PC-3 (cell line): ENCODE measurements at regions not wholly inside any gene's neighbourhood (a gene's known extent, or its start where the extent isn't known, plus 50 kb on each side); places are given as distances from the start of the nearest gene placed in this dataset.
A peak's percentile ranks its signal among the peaks of the same experiment; 100 is the strongest.

ENCODE experiments used
- ATAC-seq: fragments of 200-7000 bp; cut with Tn5 transposase; 2 replicates; pipeline ENCODE4 v1.9.1; 2020; ENCODE audit warnings: mild to moderate bottlenecking, moderate library complexity
- BruUV-seq: library from RNA; stranded (reverse); fragments of 400-500 nt; replicated peaks from 2 replicates; lab custom pipeline; 2021; lab: Mats Ljungman, UMichigan
- CTCF ChIA-PET: fragments of 300-600 bp; sonication (Branson Sonifier 250); formaldehyde crosslinking; loops from one replicate; lab custom pipeline; 2022; ENCODE audit warnings: antibody characterized with exemption; lab: Charles Lee
- POLR2A ChIA-PET: fragments of 300-600 bp; sonication (Branson Sonifier 250); formaldehyde crosslinking; loops from one replicate; lab custom pipeline; 2022; ENCODE audit warnings: antibody characterized with exemption; ENCODE audit not compliant: unreplicated experiment; lab: Charles Lee
- DNase-seq: peaks from one replicate; pipeline ENCODE4 v3.0.0-alpha.2; 2015
- H2AFZ ChIP-seq: fragments of 300-600 bp; sonication (generic); 2 replicates; pipeline ENCODE4 v1.6.0; 2016; ENCODE audit warnings: antibody characterized with exemption, low read length
- H3F3A ChIP-seq: fragments of 300-600 bp; sonication (generic); one replicate; pipeline ENCODE4 v1.6.0; 2017; ENCODE audit warnings: antibody characterized with exemption, low read length, control low read depth, mild to moderate bottlenecking; ENCODE audit not compliant: unreplicated experiment
- H3K27ac ChIP-seq: fragments of 300-600 bp; sonication (generic); 2 replicates; pipeline ENCODE4 v1.5.1; 2016; ENCODE audit warnings: mild to moderate bottlenecking, low read length
- H3K27me3 ChIP-seq: fragments of 300-600 bp; sonication (generic); 2 replicates; pipeline ENCODE4 v1.6.1; 2016; ENCODE audit warnings: low read length, mixed read lengths
- H3K36me3 ChIP-seq: fragments of 300-600 bp; sonication (generic); 2 replicates; pipeline ENCODE4 v1.6.1; 2016; ENCODE audit warnings: low read depth, mixed run types, low read length, mixed read lengths
- H3K4me1 ChIP-seq: fragments of 300-600 bp; sonication (generic); 2 replicates; pipeline ENCODE4 v1.5.1; 2016; ENCODE audit warnings: low read length; ENCODE audit not compliant: insufficient read depth
- H3K4me2 ChIP-seq: fragments of 300-600 bp; sonication (generic); 2 replicates; pipeline ENCODE4 v1.6.0; 2016; ENCODE audit warnings: low read length
- H3K4me3 ChIP-seq: fragments of 300-600 bp; sonication (generic); 2 replicates; pipeline ENCODE4 v1.5.1; 2016; ENCODE audit warnings: mild to moderate bottlenecking, low read length, mixed read lengths
- H3K79me2 ChIP-seq: fragments of 300-600 bp; sonication (generic); 2 replicates; pipeline ENCODE4 v1.6.1; 2017; ENCODE audit warnings: low read length, mixed read lengths
- H3K9ac ChIP-seq: fragments of 300-600 bp; sonication (generic); 2 replicates; pipeline ENCODE4 v1.6.0; 2016; ENCODE audit warnings: mild to moderate bottlenecking, low read length
- H3K9me2 ChIP-seq: fragments of 300-600 bp; sonication (generic); replicated peaks from 2 replicates; pipeline ENCODE4 v1.6.1; 2016; ENCODE audit warnings: mixed run types, low read length, mixed read lengths
- H3K9me3 ChIP-seq: fragments of 300-600 bp; sonication (generic); 2 replicates; pipeline ENCODE4 v1.6.1; 2016; ENCODE audit warnings: low read length, mixed read lengths
- H4K20me1 ChIP-seq: fragments of 300-600 bp; sonication (generic); 2 replicates; pipeline ENCODE4 v1.6.1; 2016; ENCODE audit warnings: low read length, mixed read lengths
- CTCF ChIP-seq: fragments of 300-600 bp; sonication (generic); conservative IDR thresholded peaks from 2 replicates; pipeline ENCODE4 v1.5.1; 2017; ENCODE audit warnings: antibody characterized with exemption, low read depth, mild to moderate bottlenecking, low read length
- EZH2 ChIP-seq: fragments of 300-600 bp; sonication (generic); IDR thresholded peaks from one replicate; pipeline ENCODE4 v1.6.1; 2017; ENCODE audit warnings: antibody characterized with exemption, mild to moderate bottlenecking, low read length; ENCODE audit not compliant: unreplicated experiment
- EZH2phosphoT487 ChIP-seq: fragments of 300-600 bp; sonication (generic); IDR thresholded peaks from 2 replicates; pipeline ENCODE4 v1.6.1; 2018; ENCODE audit warnings: mild to moderate bottlenecking, antibody characterized with exemption, low read length, borderline replicate concordance
- intact Hi-C: fragments of 100-400 bp; cut with micrococcal nuclease; formaldehyde crosslinking; loops from 2 replicates; pipeline ENCODE4 v1.9.0; 2023

GRCh38 chr4:180203349-180203748 is 2039.9 kb upstream of the TENM3 start:
- H3K79me2 ChIP-seq: no peaks in the 10 kb centered on the region
- no peaks in the 10 kb centered on the region for H3K9me3 ChIP-seq
- intact Hi-C loops: no loop called here
- H2AFZ ChIP-seq: no peak overlapping the region
- no peaks in the 10 kb centered on the region for H3F3A ChIP-seq
- TF ChIP-seq EZH2phosphoT487 (no peak), EZH2 (no peak), CTCF (no peak)
- DNase-seq (no peak), ATAC-seq (no peak)
- H3K4me1 ChIP-seq: no peaks in the 10 kb centered on the region
- CTCF ChIA-PET: no interaction called here
- H3K9me2 ChIP-seq: no peaks in the 10 kb centered on the region
- BruUV-seq: no TSS peak
- POLR2A ChIA-PET: no interaction called here
- H3K9ac ChIP-seq: no peak overlapping the region
- no peak overlapping the region for H3K27ac ChIP-seq
- no peak overlapping the region for H3K4me3 ChIP-seq
- no peak overlapping the region for H3K4me2 ChIP-seq
- no peaks in the 10 kb centered on the region for H4K20me1 ChIP-seq
- H3K27me3 ChIP-seq: peaks cover 10% of the 10 kb centered on the region; the same call in 1 of the 2 replicates
- no peaks in the 10 kb centered on the region for H3K36me3 ChIP-seq

- Histone ChIP-seq H3K4me1 (no peaks in the 10 kb centered on the region), H3K4me3 (no peak overlapping the region), H3K36me3 (no peaks in the 10 kb centered on the region), H4K20me1 (no peaks in the 10 kb centered on the region), H3K9ac (no peak overlapping the region), H3K9me3 (no peaks in the 10 kb centered on the region), H3K79me2 (no peaks in the 10 kb centered on the region), H3K27ac (no peak overlapping the region), H3K27me3 (peaks cover 10% of the 10 kb centered on the region; the same call in 1 of the 2 replicates), H3F3A (no peaks in the 10 kb centered on the region), H2AFZ (no peak overlapping the region), H3K4me2 (no peak overlapping the region), H3K9me2 (no peaks in the 10 kb centered on the region)
- ATAC-seq (no peak), DNase-seq (no peak)
- BruUV-seq: no TSS peak
- intact Hi-C loops: no loop called here
- POLR2A ChIA-PET: no interaction called here
- no peak for TF ChIP-seq EZH2phosphoT487
- CTCF ChIA-PET: no interaction called here
These were observed 2037.9 kb upstream of the TENM3 start for GRCh38 chr4:180205276-180205675.

- Histone ChIP-seq H3K27ac (peak overlapping the region; percentile 11; the same call in 1 of the 2 replicates), H3K9ac (no peak overlapping the region), H3K4me3 (no peak overlapping the region), H3K36me3 (no peaks in the 10 kb centered on the region), H3K9me2 (no peaks in the 10 kb centered on the region), H3K4me2 (no peak overlapping the region), H3K9me3 (no peaks in the 10 kb centered on the region), H3K4me1 (no peaks in the 10 kb centered on the region), H3K79me2 (no peaks in the 10 kb centered on the region), H3F3A (no peaks in the 10 kb centered on the region), H3K27me3 (peaks cover 10% of the 10 kb centered on the region; the same call in 1 of the 2 replicates), H2AFZ (no peak overlapping the region), H4K20me1 (no peaks in the 10 kb centered on the region)
- ChIA-PET CTCF (no interaction called here), POLR2A (no interaction called here)
- BruUV-seq: no TSS peak
- intact Hi-C loops: no loop called here
- ATAC-seq (no peak), DNase-seq (no peak)
- TF ChIP-seq EZH2: no peak
- TF ChIP-seq EZH2phosphoT487: no peak
- TF ChIP-seq CTCF: no peak
These were observed 2035.3 kb upstream of the TENM3 start for GRCh38 chr4:180207921-180208320.
